GM23338 (cell line): ENCODE measurements at regions not wholly inside any gene's neighbourhood (a gene's known extent, or its start where the extent isn't known, plus 50 kb on each side); places are given as distances from the start of the nearest gene placed in this dataset.

Source experiments
- ATAC-seq: fragments of 200-7000 bp; cut with Tn5 transposase; 3 replicates; pipeline ENCODE4 v1.9.1; 2020
- DNase-seq: peaks from one replicate; pipeline ENCODE4 v3.0.0-alpha.2; 2015; ENCODE audit warnings: low spot score
- H2AFZ ChIP-seq: fragments of 200-600 bp; sonication (generic); 2 replicates; pipeline ENCODE4 v1.8.0; 2016; ENCODE audit warnings: antibody characterized with exemption, mild to moderate bottlenecking, moderate library complexity
- H3F3A ChIP-seq: fragments of 200-600 bp; sonication (generic); replicated peaks from 2 replicates; pipeline ENCODE4 v1.8.0; 2017; ENCODE audit warnings: antibody characterized with exemption, mixed run types, low read depth
- H3K27ac ChIP-seq: fragments of 200-600 bp; sonication (generic); 2 replicates; pipeline ENCODE4 v1.6.1; 2016; ENCODE audit warnings: low read depth
- H3K27me3 ChIP-seq: fragments of 200-600 bp; sonication (generic); 2 replicates; pipeline ENCODE4 v1.8.0; 2016; ENCODE audit warnings: mild to moderate bottlenecking, mixed run types, moderate library complexity; ENCODE audit not compliant: insufficient read depth
- H3K36me3 ChIP-seq: fragments of 200-600 bp; sonication (generic); 2 replicates; pipeline ENCODE4 v1.8.0; 2016; ENCODE audit warnings: mild to moderate bottlenecking; ENCODE audit not compliant: insufficient read depth
- H3K4me1 ChIP-seq: fragments of 200-600 bp; sonication (generic); 2 replicates; pipeline ENCODE4 v1.8.0; 2016; ENCODE audit warnings: mild to moderate bottlenecking, moderate library complexity; ENCODE audit not compliant: insufficient read depth
- H3K4me2 ChIP-seq: fragments of 200-600 bp; sonication (generic); 2 replicates; pipeline ENCODE4 v1.7.1; 2017; ENCODE audit warnings: mixed run types
- H3K4me3 ChIP-seq: fragments of 200-600 bp; sonication (generic); 2 replicates; pipeline ENCODE4 v1.6.1; 2016; ENCODE audit warnings: mixed run types
- H3K79me2 ChIP-seq: fragments of 200-600 bp; sonication (generic); replicated peaks from 2 replicates; pipeline ENCODE4 v1.8.0; 2017; ENCODE audit warnings: mild to moderate bottlenecking; ENCODE audit not compliant: insufficient read depth
- H3K9me2 ChIP-seq: fragments of 200-600 bp; sonication (generic); 2 replicates; pipeline ENCODE4 v1.8.0; 2017; ENCODE audit not compliant: insufficient read depth
- H4K20me1 ChIP-seq: fragments of 200-600 bp; sonication (generic); replicated peaks from 2 replicates; pipeline ENCODE4 v1.8.0; 2017; ENCODE audit warnings: mild to moderate bottlenecking; ENCODE audit not compliant: insufficient read depth
- H3K27ac Mint-ChIP-seq: 2 replicates; pipeline ENCODE4 v1.8.0; 2020; ENCODE audit warnings: inconsistent platforms, mild to moderate bottlenecking, moderate library complexity, mixed read lengths
- H3K27me3 Mint-ChIP-seq: 3 replicates; pipeline ENCODE4 v1.8.0; 2022; ENCODE audit warnings: low read depth, mild to moderate bottlenecking, moderate library complexity, mixed read lengths, inconsistent platforms; ENCODE audit not compliant: insufficient read depth, poor library complexity
- H3K36me3 Mint-ChIP-seq: 3 replicates; pipeline ENCODE4 v1.8.0; 2021; ENCODE audit warnings: low read depth, mild to moderate bottlenecking, inconsistent platforms, moderate library complexity, mixed read lengths
- H3K4me1 Mint-ChIP-seq: 3 replicates; pipeline ENCODE4 v1.8.0; 2020; ENCODE audit warnings: mild to moderate bottlenecking, inconsistent platforms, mixed read lengths
- H3K4me3 Mint-ChIP-seq: 3 replicates; pipeline ENCODE4 v1.8.0; 2021; ENCODE audit warnings: moderate library complexity, mild to moderate bottlenecking, inconsistent platforms, mixed read lengths
- H3K9me3 Mint-ChIP-seq: 3 replicates; pipeline ENCODE4 v1.8.0; 2020; ENCODE audit warnings: moderate library complexity, mild to moderate bottlenecking, inconsistent platforms, mixed read lengths
- CREB1 ChIP-seq: fragments of 250-450 bp; sonication (Bioruptor Pico); IDR thresholded peaks from 2 replicates; pipeline ENCODE4 v1.5.0; 2020; ENCODE audit warnings: low read depth, mild to moderate bottlenecking, moderate library complexity
- ETS1 ChIP-seq: IDR thresholded peaks from 2 replicates; pipeline ENCODE4 v1.6.1; 2016; ENCODE audit warnings: antibody characterized with exemption
- EZH2phosphoT487 ChIP-seq: fragments of 200-600 bp; sonication (generic); IDR thresholded peaks from one replicate; pipeline ENCODE4 v1.8.1; 2018; ENCODE audit warnings: antibody characterized with exemption; ENCODE audit not compliant: unreplicated experiment
- NANOG ChIP-seq: IDR thresholded peaks from 2 replicates; pipeline ENCODE4 v1.6.1; 2016; ENCODE audit warnings: antibody characterized with exemption, borderline replicate concordance
- POLR2AphosphoS5 ChIP-seq: IDR thresholded peaks from 2 replicates; pipeline ENCODE4 v1.6.1; 2016; ENCODE audit warnings: antibody characterized with exemption, low read depth
- REST ChIP-seq: IDR thresholded peaks from one replicate; pipeline ENCODE4 v1.6.1; 2018; ENCODE audit warnings: antibody characterized with exemption; ENCODE audit not compliant: unreplicated experiment
- ZNF114 ChIP-seq: fragments of 250-450 bp; sonication (Bioruptor Pico); IDR thresholded peaks from 2 replicates; pipeline ENCODE4 v1.5.0; 2020; ENCODE audit warnings: mild to moderate bottlenecking, moderate library complexity
- ZNF331 ChIP-seq: fragments of 250-450 bp; sonication (Bioruptor Pico); IDR thresholded peaks from 2 replicates; pipeline ENCODE4 v1.5.0; 2020; ENCODE audit warnings: low read depth, mild to moderate bottlenecking, moderate library complexity
- ZNF462 ChIP-seq: fragments of 250-450 bp; sonication (Bioruptor Pico); IDR thresholded peaks from 2 replicates; pipeline ENCODE4 v1.5.0; 2020; ENCODE audit warnings: mild to moderate bottlenecking, moderate library complexity

GRCh38 chr15:62416526-62416925 is 251.4 kb upstream of the C2CD4B start:
- H3K9me3 Mint-ChIP-seq, result no peaks in the 10 kb centered on the region
- no peaks in the 10 kb centered on the region for H3K36me3 ChIP-seq
- no peak overlapping the region for H2AFZ ChIP-seq
- H3K27ac Mint-ChIP-seq, result no peak overlapping the region
- 0 out of 2 replicates have a peak, but pooled peaks cover 2% of the 10 kb centered on the region for H3K9me2 ChIP-seq
- H3K27ac ChIP-seq, result no peak overlapping the region
- DNase-seq (peak; percentile 35), ATAC-seq (peak; percentile 64)
- H3K27me3 ChIP-seq, result no peaks in the 10 kb centered on the region
- H3K4me2 ChIP-seq, result peak overlapping the region; percentile 52
- peaks cover 47% of the 10 kb centered on the region for H3K4me1 Mint-ChIP-seq
- peaks cover 31% of the 10 kb centered on the region for H3K79me2 ChIP-seq
- no peaks in the 10 kb centered on the region for H3K36me3 Mint-ChIP-seq
- no peaks in the 10 kb centered on the region for H3K27me3 Mint-ChIP-seq
- TF ChIP-seq ZNF114 (no peak), ETS1 (no peak), CREB1 (CRISPR knock-in tag) (no peak), ZNF331 (CRISPR knock-in tag) (no peak), REST (no peak), POLR2AphosphoS5 (no peak)
- peaks cover 6% of the 10 kb centered on the region for H4K20me1 ChIP-seq
- no peak overlapping the region for H3K4me3 ChIP-seq
- H3F3A ChIP-seq, result no peaks in the 10 kb centered on the region
- peaks cover 24% of the 10 kb centered on the region for H3K4me1 ChIP-seq
- no peak overlapping the region for H3K4me3 Mint-ChIP-seq

- Histone ChIP-seq H3K4me3 (no peak overlapping the region), H3K36me3 (no peaks in the 10 kb centered on the region), H3K4me1 (peaks cover 22% of the 10 kb centered on the region), H3F3A (no peaks in the 10 kb centered on the region), H4K20me1 (peaks cover 1% of the 10 kb centered on the region; the same call in 1 of the 2 replicates), H3K27ac (no peak overlapping the region), H3K79me2 (peaks cover 29% of the 10 kb centered on the region), H3K4me2 (0 out of 2 replicates have a peak overlapping the region, but pooled peaks have one; percentile 52), H3K27me3 (no peaks in the 10 kb centered on the region), H2AFZ (no peak overlapping the region), H3K9me2 (0 out of 2 replicates have a peak, but pooled peaks cover 3% of the 10 kb centered on the region)
- DNase-seq (no peak), ATAC-seq (no peak)
- Mint-ChIP-seq H3K27me3 (no peaks in the 10 kb centered on the region), H3K36me3 (no peaks in the 10 kb centered on the region), H3K4me3 (no peak overlapping the region), H3K27ac (no peak overlapping the region), H3K4me1 (peaks cover 38% of the 10 kb centered on the region), H3K9me3 (no peaks in the 10 kb centered on the region)
- no peak for TF ChIP-seq EZH2phosphoT487
- TF ChIP-seq ETS1, result no peak
- TF ChIP-seq NANOG, result no peak
- no peak for TF ChIP-seq ZNF114
- TF ChIP-seq ZNF462 (CRISPR knock-in tag), result no peak
- TF ChIP-seq POLR2AphosphoS5, result no peak
- TF ChIP-seq CREB1 (CRISPR knock-in tag), result no peak
These were observed 252.4 kb upstream of the C2CD4B start for GRCh38 chr15:62417439-62417838.
